ENCODE measurements at regions not wholly inside any gene's neighbourhood (a gene's known extent, or its start where the extent isn't known, plus 50 kb on each side); places are given as distances from the start of the nearest gene placed in this dataset.
"Not testable (repeated sequence)": the region's sequence is repeated elsewhere in the genome, so short reads cannot be mapped to it uniquely, and the experiment has no call there.

DNA sequence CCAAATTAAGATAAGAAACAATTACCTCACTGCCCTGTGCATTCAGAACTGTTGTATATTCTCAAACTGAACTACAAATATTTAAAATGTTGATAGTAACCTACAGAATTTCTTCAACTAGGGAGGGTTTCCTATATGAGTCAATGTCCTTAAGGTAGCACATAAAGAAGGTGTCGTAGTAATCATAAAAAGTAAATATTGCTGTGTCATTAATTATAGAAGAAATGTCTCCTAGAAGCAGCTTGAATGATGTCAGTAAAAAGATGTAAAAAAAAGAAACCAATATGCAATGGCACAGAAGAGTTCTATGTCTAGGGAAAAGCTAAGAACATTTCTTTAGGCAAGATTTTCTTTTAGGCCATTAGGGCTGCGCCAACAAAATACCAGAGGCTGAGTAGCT lies 559.6 kb upstream of the EPHA5 start:
- no peak for DNase-seq (ENCODE audit: low read depth in 3 of 3, low spot score in 2 of 3)

- no peak for DNase-seq (ENCODE audit: low read depth in 3 of 3, low spot score in 2 of 3)
Observed at GRCh38 chr4:66225539-66225938, 555.2 kb upstream of the EPHA5 start.

GRCh38 chr4:66223068-66223703 lies 552.9 kb upstream of the EPHA5 start:
- no peak for DNase-seq (ENCODE audit: low read depth in 3 of 3, low spot score in 2 of 3)

- DNase-seq (ENCODE audit: low read depth in 3 of 3, low spot score in 2 of 3), result no peak
Observed at GRCh38 chr4:66219401-66219800, 549.1 kb upstream of the EPHA5 start.

- DNase-seq (ENCODE audit: low read depth in 3 of 3, low spot score in 2 of 3), result no peak
Observed at GRCh38 chr4:66216252-66216651, 546.0 kb upstream of the EPHA5 start.

DNA sequence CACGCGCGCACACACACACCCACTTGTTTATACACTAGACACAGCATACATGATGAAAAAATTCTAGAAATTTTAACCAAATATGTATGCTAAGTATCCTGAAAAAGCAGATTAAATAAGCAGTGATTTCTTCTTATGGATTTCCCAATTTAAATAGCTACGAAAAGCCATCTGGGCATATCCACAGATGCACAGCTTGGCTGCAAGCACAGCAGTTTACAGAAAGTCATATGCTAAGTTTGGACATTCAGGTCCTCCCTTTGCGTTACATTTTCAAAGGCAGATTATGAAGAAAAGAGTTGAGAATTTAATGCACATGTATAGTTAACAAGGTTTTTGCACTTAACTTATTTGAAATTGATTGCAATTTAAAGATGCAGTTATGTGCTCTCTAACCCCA lies 542.2 kb upstream of the EPHA5 start:
- DNase-seq (ENCODE audit: low read depth in 3 of 3, low spot score in 2 of 3), result no peak

GRCh38 chr4:66204534-66205247 lies 534.4 kb upstream of the EPHA5 start:
- DNase-seq (ENCODE audit: low read depth in 3 of 3, low spot score in 2 of 3), result no peak

GRCh38 chr4:66202870-66203269 lies 532.6 kb upstream of the EPHA5 start:
- DNase-seq (ENCODE audit: low read depth in 3 of 3, low spot score in 2 of 3), result no peak

DNA sequence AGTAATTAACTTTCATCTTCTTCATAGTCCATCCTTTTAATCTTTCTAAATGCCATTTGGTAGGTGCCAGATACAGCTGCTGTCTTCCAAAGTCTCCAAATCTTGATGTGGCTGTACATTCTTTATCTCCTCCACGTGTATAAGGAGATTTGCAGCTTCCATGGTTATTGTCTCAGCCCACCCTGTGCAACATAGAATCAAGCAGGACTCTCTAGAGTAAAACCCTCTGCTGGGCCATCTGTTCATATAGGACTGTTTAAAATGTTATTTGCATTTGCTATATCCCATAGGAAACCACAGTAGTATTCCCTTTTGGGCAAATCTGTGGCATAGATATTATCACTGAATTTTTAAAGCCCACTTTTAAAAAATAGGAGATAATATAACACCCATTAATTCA lies 527.2 kb upstream of the EPHA5 start:
- DNase-seq (ENCODE audit: low read depth in 3 of 3, low spot score in 2 of 3), result no peak

GRCh38 chr4:66193487-66193886 lies 523.2 kb upstream of the EPHA5 start:
- no peak for DNase-seq (ENCODE audit: low read depth in 3 of 3, low spot score in 2 of 3)

GRCh38 chr4:66187175-66187720 lies 517.0 kb upstream of the EPHA5 start:
- no peak for DNase-seq (ENCODE audit: low read depth in 3 of 3, low spot score in 2 of 3)

DNA sequence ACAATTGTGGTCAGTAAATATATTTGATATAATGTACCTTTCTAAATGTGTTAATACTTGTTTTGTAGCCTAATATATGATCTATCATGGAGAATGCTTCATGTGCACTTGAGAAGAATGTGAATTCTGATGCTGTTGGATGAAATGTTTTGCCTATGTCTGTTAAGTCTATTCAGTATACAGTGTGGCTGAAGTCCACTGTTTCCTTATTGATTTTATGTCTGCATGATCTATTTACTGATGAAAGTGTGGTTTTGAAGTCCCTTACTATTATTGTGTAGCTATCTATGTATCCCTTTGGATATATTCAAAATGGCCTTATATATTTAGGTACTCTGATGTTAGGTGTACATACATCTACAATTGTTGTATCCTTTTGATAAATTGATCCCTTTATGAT lies 515.8 kb upstream of the EPHA5 start:
- no peak for DNase-seq (ENCODE audit: low read depth in 3 of 3, low spot score in 2 of 3)

GRCh38 chr4:66182636-66183035 lies 512.3 kb upstream of the EPHA5 start:
- no peak for DNase-seq (ENCODE audit: low read depth in 3 of 3, low spot score in 2 of 3)

- no peak for DNase-seq (ENCODE audit: low read depth in 3 of 3, low spot score in 2 of 3)
Observed at GRCh38 chr4:66178906-66179305, 508.6 kb upstream of the EPHA5 start.

DNA sequence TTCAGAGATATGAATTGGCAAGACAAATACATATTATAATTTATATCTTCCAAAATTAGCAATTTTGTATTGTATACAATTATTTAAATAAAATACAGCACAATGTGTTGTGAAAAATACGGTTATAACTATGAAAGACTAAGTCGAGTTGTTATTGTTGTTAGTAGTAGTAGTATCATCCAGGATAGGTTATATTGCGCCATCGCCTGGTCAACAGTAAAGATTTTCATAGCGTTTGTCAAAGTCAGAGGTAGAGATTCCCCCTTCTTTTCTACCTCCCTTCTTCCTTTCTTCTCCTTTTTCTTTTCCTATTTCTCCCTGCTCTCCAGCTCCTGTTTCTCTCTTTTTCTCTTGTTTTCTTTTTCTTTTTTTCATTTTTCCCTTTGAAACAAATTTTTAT lies 499.1 kb upstream of the EPHA5 start:
- no peak for DNase-seq (ENCODE audit: low read depth in 3 of 3, low spot score in 2 of 3)

DNA sequence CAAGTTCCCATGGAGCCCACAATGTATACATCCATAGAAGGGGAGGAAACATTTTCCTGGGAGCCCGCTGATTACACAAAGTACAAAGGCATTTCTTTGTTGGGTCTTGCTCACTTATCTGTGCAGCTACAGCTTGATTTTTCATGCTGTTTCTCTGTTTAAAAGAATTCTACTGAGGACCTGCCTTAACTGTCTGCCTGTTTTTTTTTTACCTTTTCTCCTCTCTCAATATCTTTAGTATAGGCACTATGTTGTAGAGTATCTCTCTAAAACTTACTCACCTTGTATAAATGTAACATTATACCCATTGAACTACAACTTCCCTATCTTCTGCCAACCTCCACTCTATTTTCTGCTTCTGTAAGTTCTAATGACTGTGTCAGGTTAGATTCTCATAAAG lies 494.6 kb upstream of the EPHA5 start:
- no peak for DNase-seq (ENCODE audit: low read depth in 3 of 3, low spot score in 2 of 3)

DNA sequence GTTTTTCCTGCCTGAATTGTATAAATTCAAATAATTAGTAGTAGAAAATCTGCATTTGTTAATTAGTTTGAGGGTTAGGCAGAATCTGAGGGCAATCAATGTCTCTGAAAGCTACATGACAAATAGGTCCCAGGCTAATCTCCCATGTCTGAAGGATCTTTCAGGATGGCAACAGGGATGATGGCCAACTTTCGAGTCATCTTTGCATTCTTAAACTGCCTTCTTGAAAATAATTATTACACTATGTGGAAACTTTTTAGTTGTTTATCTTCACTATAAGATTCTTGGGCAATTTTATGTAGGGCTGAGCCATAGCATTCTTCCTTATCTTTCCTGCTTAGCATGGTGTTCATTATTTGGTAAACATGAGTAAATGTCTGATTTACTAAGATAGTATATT lies 490.3 kb upstream of the EPHA5 start:
- no peak for DNase-seq (ENCODE audit: low read depth in 3 of 3, low spot score in 2 of 3)

DNA sequence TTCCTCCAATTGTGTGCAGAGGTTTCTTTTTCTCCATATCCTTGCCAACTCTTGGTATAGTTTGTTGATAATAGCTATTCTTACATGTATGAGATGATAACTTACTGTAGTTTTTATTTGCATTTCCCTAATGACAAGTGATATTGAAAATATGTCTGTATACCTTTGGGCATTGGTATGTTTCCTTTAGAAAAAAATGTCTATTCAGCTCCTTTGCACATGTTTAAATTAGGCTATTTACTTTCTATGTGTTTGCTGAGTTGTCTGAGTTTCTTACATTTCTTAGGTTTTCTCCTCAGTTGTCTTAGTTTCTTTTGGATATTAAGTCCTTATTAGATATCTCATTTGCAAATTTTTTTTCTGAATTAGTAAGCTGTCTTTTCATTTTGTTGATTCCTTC lies 487.3 kb upstream of the EPHA5 start:
- DNase-seq (ENCODE audit: low read depth in 3 of 3, low spot score in 2 of 3), result no peak

DNA sequence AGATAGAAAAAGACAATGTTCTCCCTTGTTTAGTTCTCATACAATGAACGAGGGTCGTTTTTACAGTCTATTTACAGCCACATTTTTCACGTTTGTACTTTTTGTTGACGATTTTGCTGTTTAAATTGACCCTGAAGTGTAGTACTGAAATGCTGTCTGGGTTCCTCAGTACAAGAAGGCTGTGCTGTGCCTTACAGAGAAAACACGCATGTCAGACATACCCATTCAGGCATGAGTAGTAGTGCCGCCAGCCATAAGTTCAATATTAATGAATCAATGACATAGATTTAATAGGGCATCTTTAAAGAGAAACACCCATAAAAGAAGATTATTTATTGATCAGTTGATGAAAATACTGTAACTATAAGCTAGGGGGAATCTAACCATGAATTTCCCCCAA lies 459.8 kb upstream of the EPHA5 start:
- no peak for DNase-seq (ENCODE audit: low read depth in 3 of 3, low spot score in 2 of 3)

DNA sequence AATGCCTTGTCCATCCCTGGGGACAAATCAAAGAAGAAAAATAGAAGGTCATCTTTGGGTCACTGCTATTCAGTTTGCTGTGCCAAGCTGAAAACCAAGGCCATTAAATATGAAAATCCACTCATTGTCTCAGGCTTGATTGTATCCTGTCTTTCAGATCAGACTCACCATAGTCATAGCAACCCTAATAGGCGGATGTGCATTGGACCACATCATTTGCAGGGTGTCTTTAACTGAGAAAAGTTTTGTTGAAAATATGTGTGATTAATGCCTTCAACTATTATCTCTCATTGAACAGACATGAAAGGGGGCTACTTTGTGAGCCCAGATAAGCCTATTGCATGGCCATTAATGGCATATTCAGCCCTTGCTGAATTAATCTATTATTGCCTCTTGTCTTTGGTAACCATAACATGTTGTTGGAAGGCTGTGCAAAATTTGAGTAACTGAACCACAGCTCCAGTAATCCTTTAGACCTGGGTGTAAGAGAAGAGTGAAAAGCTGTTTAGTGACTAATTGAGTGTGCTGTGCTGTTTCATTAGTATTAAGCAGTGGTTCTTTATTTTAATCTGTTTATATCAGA lies 453.6 kb upstream of the EPHA5 start:
- no peak for DNase-seq (ENCODE audit: low read depth in 3 of 3, low spot score in 2 of 3)

DNA sequence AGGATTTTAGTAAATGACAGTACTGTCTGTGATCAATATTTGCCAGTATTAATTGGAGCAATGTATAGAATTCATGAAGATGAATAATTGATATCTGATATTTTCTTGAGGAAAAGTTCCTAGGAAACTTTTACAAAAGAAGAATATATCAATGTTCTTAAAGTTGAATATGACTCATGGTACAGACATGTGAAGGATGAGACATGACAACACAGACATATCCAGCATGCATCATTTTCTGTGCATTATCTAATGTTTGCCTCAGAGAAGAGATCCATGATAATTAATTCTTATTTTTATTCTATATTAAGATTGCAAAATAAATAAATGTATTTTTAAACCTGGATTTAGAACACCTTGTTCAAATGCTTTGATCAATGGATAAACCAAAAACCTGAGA lies 452.9 kb upstream of the EPHA5 start:
- DNase-seq (ENCODE audit: low read depth in 3 of 3, low spot score in 2 of 3), result no peak

DNA sequence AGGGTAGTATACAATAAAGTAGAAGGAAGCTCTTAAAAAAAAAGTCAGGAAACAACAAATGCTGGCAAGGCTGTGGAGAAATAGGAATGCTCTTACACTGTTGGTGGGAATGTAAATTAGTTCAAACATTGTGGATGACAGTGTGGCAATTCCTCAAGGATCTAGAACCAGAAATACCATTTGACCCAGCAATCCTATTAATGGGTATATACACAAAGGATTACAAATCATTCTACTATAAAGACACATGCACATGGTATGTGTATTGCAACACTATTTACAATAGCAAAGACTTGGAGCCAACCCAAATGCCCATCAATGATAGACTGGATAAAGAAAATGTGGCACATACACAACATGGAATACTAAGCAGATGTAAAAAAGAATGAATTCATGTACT lies 444.9 kb upstream of the EPHA5 start:
- not testable (repeated sequence) for DNase-seq (ENCODE audit: low read depth in 3 of 3, low spot score in 2 of 3)
